OCI-LY1 (cell line): ENCODE measurements at regions not wholly inside any gene's neighbourhood (a gene's known extent, or its start where the extent isn't known, plus 50 kb on each side); places are given as distances from the start of the nearest gene placed in this dataset.
"Not testable (repeated sequence)": the region's sequence is repeated elsewhere in the genome, so short reads cannot be mapped to it uniquely, and the experiment has no call there.

Experiments used
- H2AFZ ChIP-seq: fragments of 200-600 bp; sonication (generic), shearing (Covaris generic); 2 replicates; pipeline ENCODE4 v1.6.0; 2014; ENCODE audit warnings: antibody characterized with exemption, mild to moderate bottlenecking, low read length
- H3F3A ChIP-seq: fragments of 200-600 bp; sonication (generic), shearing (Covaris generic); 2 replicates; pipeline ENCODE4 v1.6.0; 2014; ENCODE audit warnings: mild to moderate bottlenecking, antibody characterized with exemption, low read length, moderate library complexity; ENCODE audit not compliant: insufficient read depth
- H3K27ac ChIP-seq: fragments of 200-600 bp; sonication (generic); 2 replicates; pipeline ENCODE4 v1.5.1; 2014; ENCODE audit warnings: low read length, mixed run types, mild to moderate bottlenecking, low read depth; ENCODE audit not compliant: poor library complexity, severe bottlenecking
- H3K27me3 ChIP-seq: fragments of 200-600 bp; sonication (generic); 2 replicates; pipeline ENCODE4 v1.6.0; 2014; ENCODE audit warnings: antibody characterized with exemption, mild to moderate bottlenecking, low read length, moderate library complexity; ENCODE audit not compliant: insufficient read depth
- H3K36me3 ChIP-seq: fragments of 200-600 bp; sonication (generic); 2 replicates; pipeline ENCODE4 v1.6.1; 2014; ENCODE audit warnings: mild to moderate bottlenecking, antibody characterized with exemption, low read length, moderate library complexity, mixed read lengths; ENCODE audit not compliant: insufficient read depth
- H3K4me1 ChIP-seq: fragments of 200-600 bp; sonication (generic); 2 replicates; pipeline ENCODE4 v1.5.1; 2014; ENCODE audit warnings: mild to moderate bottlenecking, low read length, moderate library complexity; ENCODE audit not compliant: insufficient read depth, severe bottlenecking
- H3K4me2 ChIP-seq: fragments of 200-600 bp; sonication (generic), shearing (Covaris generic); 2 replicates; pipeline ENCODE4 v1.6.1; 2014; ENCODE audit warnings: low read length
- H3K4me3 ChIP-seq: fragments of 200-600 bp; sonication (generic); 2 replicates; pipeline ENCODE4 v1.5.1; 2014; ENCODE audit warnings: low read length, low read depth, mild to moderate bottlenecking, mixed read lengths; ENCODE audit not compliant: poor library complexity, severe bottlenecking
- H3K79me2 ChIP-seq: fragments of 200-600 bp; shearing (Covaris generic); 2 replicates; pipeline ENCODE4 v1.6.1; 2016; ENCODE audit warnings: mixed run types, low read length, mixed read lengths; ENCODE audit not compliant: insufficient read depth
- H3K9ac ChIP-seq: fragments of 200-600 bp; sonication (generic), shearing (Covaris generic); 2 replicates; pipeline ENCODE4 v1.6.1; 2014; ENCODE audit warnings: mild to moderate bottlenecking, low read length, mixed read lengths
- H3K9me2 ChIP-seq: fragments of 200-600 bp; sonication (generic), shearing (Covaris generic); 2 replicates; pipeline ENCODE4 v1.6.1; 2014; ENCODE audit warnings: low read depth, mild to moderate bottlenecking, low read length, mixed read lengths
- H3K9me3 ChIP-seq: fragments of 200-600 bp; shearing (Covaris generic); 2 replicates; pipeline ENCODE4 v1.6.1; 2014; ENCODE audit warnings: low read length, mixed read lengths
- H4K20me1 ChIP-seq: fragments of 200-600 bp; sonication (generic), shearing (Covaris generic); 2 replicates; pipeline ENCODE4 v1.6.0; 2016; ENCODE audit warnings: mild to moderate bottlenecking, low read length; ENCODE audit not compliant: insufficient read depth
- EZH2 ChIP-seq: fragments of 200-600 bp; sonication (generic), shearing (Covaris generic); IDR thresholded peaks from 2 replicates; pipeline ENCODE4 v1.8.0; 2017; ENCODE audit warnings: borderline replicate concordance, mixed run types, mild to moderate bottlenecking, antibody characterized with exemption, low read length, moderate library complexity, mixed read lengths
- TF ChIP-seq, protein P1 (sequence below): fragments of 200-600 bp; sonication (generic), shearing (Covaris generic); IDR thresholded peaks from 2 replicates; pipeline ENCODE4 v1.5.1; 2017; ENCODE audit warnings: mild to moderate bottlenecking, antibody characterized with exemption, low read length, moderate library complexity, mixed read lengths

- Histone ChIP-seq H3K4me1 (no peaks in the 10 kb centered on the region), H3K9me3 (no peaks in the 10 kb centered on the region), H3K79me2 (no peaks in the 10 kb centered on the region), H3K4me3 (no peak overlapping the region), H3K4me2 (no peak overlapping the region), H4K20me1 (no peaks in the 10 kb centered on the region), H3F3A (no peaks in the 10 kb centered on the region), H3K36me3 (no peaks in the 10 kb centered on the region), H3K9me2 (no peaks in the 10 kb centered on the region), H3K9ac (no peak overlapping the region), H3K27ac (no peak overlapping the region), H3K27me3 (no peaks in the 10 kb centered on the region), H2AFZ (no peak overlapping the region)
- TF ChIP-seq, protein P1, sequence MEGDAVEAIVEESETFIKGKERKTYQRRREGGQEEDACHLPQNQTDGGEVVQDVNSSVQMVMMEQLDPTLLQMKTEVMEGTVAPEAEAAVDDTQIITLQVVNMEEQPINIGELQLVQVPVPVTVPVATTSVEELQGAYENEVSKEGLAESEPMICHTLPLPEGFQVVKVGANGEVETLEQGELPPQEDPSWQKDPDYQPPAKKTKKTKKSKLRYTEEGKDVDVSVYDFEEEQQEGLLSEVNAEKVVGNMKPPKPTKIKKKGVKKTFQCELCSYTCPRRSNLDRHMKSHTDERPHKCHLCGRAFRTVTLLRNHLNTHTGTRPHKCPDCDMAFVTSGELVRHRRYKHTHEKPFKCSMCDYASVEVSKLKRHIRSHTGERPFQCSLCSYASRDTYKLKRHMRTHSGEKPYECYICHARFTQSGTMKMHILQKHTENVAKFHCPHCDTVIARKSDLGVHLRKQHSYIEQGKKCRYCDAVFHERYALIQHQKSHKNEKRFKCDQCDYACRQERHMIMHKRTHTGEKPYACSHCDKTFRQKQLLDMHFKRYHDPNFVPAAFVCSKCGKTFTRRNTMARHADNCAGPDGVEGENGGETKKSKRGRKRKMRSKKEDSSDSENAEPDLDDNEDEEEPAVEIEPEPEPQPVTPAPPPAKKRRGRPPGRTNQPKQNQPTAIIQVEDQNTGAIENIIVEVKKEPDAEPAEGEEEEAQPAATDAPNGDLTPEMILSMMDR = no peak
- no peak for TF ChIP-seq EZH2
Measured at GRCh38 chr1:233722212-233722979, 108.5 kb downstream of the KCNK1 start.

- H3K79me2 ChIP-seq = no peaks in the 10 kb centered on the region
- no peaks in the 10 kb centered on the region for H3K27me3 ChIP-seq
- no peaks in the 10 kb centered on the region for H4K20me1 ChIP-seq
- H3K9me3 ChIP-seq = no peaks in the 10 kb centered on the region
- no peak overlapping the region for H3K9ac ChIP-seq
- no peak overlapping the region for H3K27ac ChIP-seq
- H3F3A ChIP-seq = no peaks in the 10 kb centered on the region
- TF ChIP-seq, protein P1 = no peak
- TF ChIP-seq EZH2 = no peak
- H2AFZ ChIP-seq = no peak overlapping the region
- H3K4me1 ChIP-seq = no peaks in the 10 kb centered on the region
- H3K36me3 ChIP-seq = no peaks in the 10 kb centered on the region
- no peaks in the 10 kb centered on the region for H3K9me2 ChIP-seq
- no peak overlapping the region for H3K4me2 ChIP-seq
- H3K4me3 ChIP-seq = no peak overlapping the region
Measured at GRCh38 chr1:233723387-233723786, 109.5 kb downstream of the KCNK1 start.

- H3K9me2 ChIP-seq, H3K79me2 ChIP-seq, H3K36me3 ChIP-seq, H3K27ac ChIP-seq, H3K27me3 ChIP-seq, H2AFZ ChIP-seq, H3K9me3 ChIP-seq, H3K4me2 ChIP-seq, H3K4me1 ChIP-seq, H4K20me1 ChIP-seq, H3K9ac ChIP-seq, H3F3A ChIP-seq, H3K4me3 ChIP-seq: not testable (repeated sequence)
Measured at GRCh38 chr1:233724131-233724631, 110.3 kb downstream of the KCNK1 start.

- Histone ChIP-seq H3K4me1 (no peaks in the 10 kb centered on the region), H3K27me3 (no peaks in the 10 kb centered on the region), H3F3A (no peaks in the 10 kb centered on the region), H2AFZ (no peak overlapping the region), H3K79me2 (no peaks in the 10 kb centered on the region), H3K36me3 (no peaks in the 10 kb centered on the region), H3K27ac (no peak overlapping the region), H3K9me2 (no peaks in the 10 kb centered on the region), H3K4me3 (no peak overlapping the region), H3K9me3 (no peaks in the 10 kb centered on the region), H4K20me1 (no peaks in the 10 kb centered on the region), H3K9ac (no peak overlapping the region), H3K4me2 (no peak overlapping the region)
- TF ChIP-seq, protein P1 = no peak
- no peak for TF ChIP-seq EZH2
Measured at GRCh38 chr1:233725423-233725822, 111.5 kb downstream of the KCNK1 start.
